SKM-1 (cell line): ENCODE measurements at regions not wholly inside any gene's neighbourhood (a gene's known extent, or its start where the extent isn't known, plus 50 kb on each side); places are given as distances from the start of the nearest gene placed in this dataset.
"Not testable (repeated sequence)": the region's sequence is repeated elsewhere in the genome, so short reads cannot be mapped to it uniquely, and the experiment has no call there.

Source experiments
- DNase-seq: peaks from one replicate; lab custom pipeline; 2025; ENCODE audit not compliant: unreplicated experiment; lab: John Stamatoyannopoulos, UW

GRCh38 chr5:91493086-91493485 lies 110.0 kb upstream of the ARRDC3 start:
- no peak for DNase-seq

GRCh38 chr5:91491229-91491628 lies 108.1 kb upstream of the ARRDC3 start:
- no peak for DNase-seq

GRCh38 chr5:91490316-91490715 lies 107.2 kb upstream of the ARRDC3 start:
- DNase-seq, result no peak

- DNase-seq, result no peak
Measured at GRCh38 chr5:91487420-91487819, 104.3 kb upstream of the ARRDC3 start.

- DNase-seq, result no peak
Measured at GRCh38 chr5:91486638-91487037, 103.5 kb upstream of the ARRDC3 start.

GRCh38 chr5:91484662-91485061 lies 101.5 kb upstream of the ARRDC3 start:
- DNase-seq, result no peak

- not testable (repeated sequence) for DNase-seq
Measured at GRCh38 chr5:91479376-91479775, 96.3 kb upstream of the ARRDC3 start.

- DNase-seq, result no peak
Measured at GRCh38 chr5:91478096-91478495, 95.0 kb upstream of the ARRDC3 start.

- DNase-seq, result no peak
Measured at GRCh38 chr5:91477408-91477807, 94.3 kb upstream of the ARRDC3 start.

GRCh38 chr5:91474201-91474600 lies 91.1 kb upstream of the ARRDC3 start:
- no peak for DNase-seq

- no peak for DNase-seq
Measured at GRCh38 chr5:91472631-91473030, 89.5 kb upstream of the ARRDC3 start.

- DNase-seq, result peak; percentile 90
Measured at GRCh38 chr5:91469517-91470165, 86.5 kb upstream of the ARRDC3 start.

- peak; percentile 9 for DNase-seq
Measured at GRCh38 chr5:91468651-91469422, 85.7 kb upstream of the ARRDC3 start.

- DNase-seq, result no peak
Measured at GRCh38 chr5:91464886-91465646, 81.9 kb upstream of the ARRDC3 start.

- DNase-seq, result no peak
Measured at GRCh38 chr5:91457681-91458058, 74.6 kb upstream of the ARRDC3 start.

- DNase-seq, result no peak
Measured at GRCh38 chr5:91456928-91457680, 74.0 kb upstream of the ARRDC3 start.

- DNase-seq, result no peak
Measured at GRCh38 chr5:91449083-91449482, 66.0 kb upstream of the ARRDC3 start.

GRCh38 chr5:91448079-91448478 lies 65.0 kb upstream of the ARRDC3 start:
- DNase-seq, result not testable (repeated sequence)

- DNase-seq, result not testable (repeated sequence)
Measured at GRCh38 chr5:91446880-91447279, 63.8 kb upstream of the ARRDC3 start.

GRCh38 chr5:91443761-91444467 lies 60.8 kb upstream of the ARRDC3 start:
- DNase-seq, result no peak

GRCh38 chr5:91443023-91443422 lies 59.9 kb upstream of the ARRDC3 start:
- no peak for DNase-seq
